Stimulated activated CD4-positive, alpha-beta T cell treated with anti-CD3 and anti-CD28 coated beads, Interleukin-2, amount 100 ng/mL, for 24 hours (primary cell): ENCODE measurements at regions not wholly inside any gene's neighbourhood (a gene's known extent, or its start where the extent isn't known, plus 50 kb on each side); places are given as distances from the start of the nearest gene placed in this dataset.
"Not testable (repeated sequence)": the region's sequence is repeated elsewhere in the genome, so short reads cannot be mapped to it uniquely, and the experiment has no call there.

Experiments used
- DNase-seq, 2 donors: peaks; one replicate each; pipeline ENCODE4 v3.0.0-alpha.2; 2020

DNA sequence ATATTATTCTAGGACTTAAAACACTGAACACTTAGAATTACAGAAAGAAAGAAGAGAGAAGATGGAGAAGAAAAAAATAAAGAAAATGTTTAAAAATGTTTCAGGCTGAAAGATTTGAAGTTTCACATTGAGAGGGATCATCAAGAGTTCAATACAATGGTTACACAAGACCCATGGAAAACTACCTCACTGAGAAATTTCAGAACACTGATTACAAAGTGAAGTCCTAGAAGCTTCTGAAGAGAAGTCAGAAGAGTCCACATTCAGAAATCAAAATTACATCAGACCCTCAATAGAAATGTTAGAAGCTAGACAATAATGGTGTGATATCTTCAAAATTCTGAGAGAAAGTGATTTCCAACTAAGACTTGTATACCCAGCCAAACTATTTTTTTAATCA is 196.1 kb downstream of the MACC1 start:
- no peak for DNase-seq

DNA sequence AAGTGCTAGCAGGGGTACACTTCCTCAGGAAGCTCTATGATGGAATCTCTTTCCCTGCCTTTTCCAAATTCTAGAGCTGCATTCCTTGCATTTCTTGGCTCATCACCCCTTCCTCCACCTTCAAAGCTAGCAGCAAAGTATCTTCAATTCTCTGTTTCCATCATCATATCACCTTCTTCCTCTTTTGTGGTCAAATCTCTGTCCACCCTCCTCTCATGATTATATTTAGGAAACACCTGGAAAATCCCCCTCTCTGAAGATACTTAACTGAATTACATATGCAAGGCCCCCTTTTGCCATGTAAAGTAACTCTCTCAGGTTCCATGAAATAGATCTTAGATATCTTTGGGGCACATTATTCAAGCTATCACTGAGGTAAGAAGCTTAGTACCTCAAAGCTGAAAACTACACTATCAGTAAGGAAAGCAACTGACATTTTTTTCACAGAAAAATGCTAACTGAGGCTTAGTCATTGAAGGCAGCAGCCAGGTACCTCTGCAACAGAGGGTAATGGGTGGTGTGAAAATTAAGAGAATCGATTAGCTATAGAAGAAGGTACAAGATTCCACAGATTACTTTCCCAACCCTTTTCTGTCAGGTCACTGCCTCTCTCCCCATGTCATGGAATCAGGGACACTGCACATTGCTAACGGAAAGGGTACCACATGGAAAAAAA is 197.3 kb downstream of the MACC1 start:
- no peak for DNase-seq

DNA sequence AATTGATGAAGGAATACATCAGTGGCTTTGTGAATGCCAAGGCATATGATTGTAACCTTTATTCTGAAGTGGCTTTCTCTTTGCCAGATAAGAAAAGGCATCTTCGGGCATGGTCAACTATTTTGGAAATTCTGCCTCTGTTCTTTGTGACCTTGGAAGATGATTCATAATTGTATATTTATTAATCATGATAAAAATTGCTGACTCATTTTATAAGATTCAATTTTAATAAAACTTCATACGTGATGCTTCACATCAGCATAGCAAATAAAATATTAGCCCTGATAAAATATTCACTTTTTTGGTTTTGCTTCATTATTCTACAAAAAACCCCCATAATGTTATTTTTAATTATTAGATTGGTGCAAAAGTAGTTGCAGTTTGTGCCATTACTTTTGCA is 200.5 kb downstream of the MACC1 start:
- no peak for DNase-seq

DNA sequence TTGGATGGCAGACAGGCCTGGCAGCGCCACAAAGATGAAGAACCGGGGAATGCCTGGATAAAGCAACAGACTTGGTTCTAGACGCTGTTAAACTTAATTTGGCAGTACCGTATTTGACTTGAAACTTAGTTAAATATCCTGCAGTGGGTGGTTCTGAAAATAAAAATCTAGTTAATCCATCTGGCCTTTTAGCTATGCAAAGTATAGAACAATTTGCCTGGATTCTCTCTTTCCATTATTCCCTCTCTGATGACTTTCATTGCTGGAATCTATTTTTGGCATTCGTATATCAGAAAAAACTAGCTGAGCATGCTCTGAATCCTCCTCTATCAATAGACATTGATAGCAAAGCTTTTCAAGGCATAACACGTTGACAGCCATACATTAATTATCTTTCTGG is 203.6 kb downstream of the MACC1 start:
- no peak for DNase-seq

DNA sequence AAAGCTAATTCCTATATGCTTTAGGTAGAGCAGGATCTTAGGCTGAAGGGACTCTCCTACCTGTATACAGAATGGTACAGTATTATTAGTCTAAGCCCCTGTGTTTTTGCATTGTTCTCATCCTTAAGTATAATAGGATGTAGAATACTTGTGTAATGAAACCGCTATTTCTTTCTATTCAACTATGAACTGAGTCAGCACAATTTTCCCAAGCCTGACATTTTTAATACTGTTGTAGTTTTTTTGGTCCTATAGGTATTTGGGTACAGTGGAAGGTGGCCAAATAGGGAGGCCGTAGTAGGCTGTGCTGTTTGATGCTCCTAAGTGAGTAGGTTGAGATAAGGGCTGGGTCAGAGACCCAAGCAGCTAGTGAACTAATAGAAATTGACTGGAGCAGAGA is 205.1 kb downstream of the MACC1 start:
- no peak for DNase-seq

DNA sequence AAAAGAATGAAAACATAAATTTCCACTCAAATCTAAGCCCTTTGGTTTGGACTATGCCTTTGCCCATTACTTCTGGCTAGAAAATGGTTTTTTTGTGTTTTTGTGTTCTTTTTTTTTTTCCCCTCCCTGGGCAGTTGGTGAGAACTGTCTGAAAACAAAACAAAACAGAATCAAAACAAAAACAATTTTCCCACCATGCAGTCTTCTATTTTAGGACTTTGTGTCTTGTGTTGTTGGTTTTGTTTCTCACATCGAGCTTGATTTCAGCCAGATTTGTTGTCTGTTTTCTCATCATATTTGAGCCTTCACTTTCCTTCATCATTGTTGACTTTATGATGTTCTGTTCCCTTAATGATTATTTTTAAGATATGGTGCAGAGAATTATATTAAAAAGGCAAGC is 206.3 kb downstream of the MACC1 start:
- no peak for DNase-seq

DNA sequence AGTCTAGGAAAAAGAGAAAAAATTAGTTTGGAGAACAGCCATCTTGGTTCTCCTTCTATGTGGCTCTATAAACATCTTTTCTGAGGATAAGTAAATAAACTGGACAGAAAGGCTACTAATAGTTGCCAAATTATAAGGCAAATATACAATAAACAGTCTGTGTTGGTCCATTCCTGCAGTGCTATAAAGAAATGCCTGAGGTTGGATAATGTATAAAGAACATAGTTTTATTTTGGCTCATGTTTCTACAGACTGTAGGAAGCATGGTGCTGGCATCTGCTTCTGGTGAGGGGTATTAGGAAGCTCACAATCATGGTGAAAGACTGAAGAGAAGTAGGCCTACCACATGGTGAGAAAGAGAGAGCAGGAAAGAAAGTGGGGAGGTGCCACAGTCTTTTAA is 209.7 kb downstream of the MACC1 start:
- DNase-seq = no peak

DNA sequence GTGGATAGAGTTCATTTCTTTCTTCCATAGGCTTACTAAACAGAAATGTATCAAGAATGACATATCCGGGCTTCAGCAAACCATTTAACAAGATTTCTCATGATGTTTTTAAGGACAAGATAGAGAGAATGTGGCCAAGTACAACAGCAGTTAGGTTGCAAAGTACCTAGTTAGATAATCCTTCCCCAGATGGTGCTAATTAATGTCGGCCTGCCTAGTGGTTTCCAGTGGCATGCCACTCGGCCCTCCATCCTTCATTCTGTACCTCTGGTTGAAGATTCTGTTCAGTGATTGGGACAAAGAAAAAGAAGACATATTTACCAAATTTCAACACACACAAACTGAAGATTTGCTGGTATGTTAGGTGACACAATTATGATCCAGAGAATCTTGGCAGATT is 212.1 kb downstream of the MACC1 start:
- no peak for DNase-seq

DNA sequence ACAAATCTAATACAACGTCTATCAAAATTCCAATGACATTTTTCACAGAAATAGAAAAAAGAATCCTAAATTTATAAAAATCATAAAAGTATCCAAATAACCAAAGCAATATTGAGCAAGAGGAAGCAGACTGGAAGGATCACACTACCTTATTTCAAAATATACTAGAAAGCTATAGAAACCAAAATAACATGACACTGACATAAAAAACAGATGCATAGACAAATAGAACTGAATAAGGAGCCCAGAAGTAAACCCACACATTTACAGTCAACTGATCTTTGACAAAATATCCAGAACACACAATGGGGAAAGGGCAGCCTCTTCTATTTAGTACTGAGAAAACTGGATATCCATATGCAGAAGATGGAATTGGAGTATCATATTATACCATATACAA is 217.5 kb downstream of the MACC1 start:
- DNase-seq = no peak

DNA sequence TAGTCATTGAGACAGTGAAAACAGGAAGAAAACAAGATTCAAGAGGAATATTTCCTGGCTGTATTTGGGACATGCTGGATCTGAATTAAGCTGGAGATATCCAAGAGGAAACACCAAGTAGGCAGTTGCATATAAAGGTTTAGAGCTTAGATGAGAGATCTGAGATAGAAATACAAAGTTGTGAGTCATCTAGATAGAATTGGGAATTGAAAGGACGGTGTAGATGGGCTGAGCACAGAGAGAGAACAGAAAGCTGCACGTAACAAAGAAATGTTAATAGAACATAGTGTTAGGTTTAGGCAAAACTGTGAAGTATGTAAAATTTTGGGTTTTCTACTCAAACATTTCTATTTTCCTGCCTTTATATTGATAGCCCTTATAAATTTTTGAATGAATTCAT is 218.5 kb upstream of the TMEM196 start:
- DNase-seq = no peak

DNA sequence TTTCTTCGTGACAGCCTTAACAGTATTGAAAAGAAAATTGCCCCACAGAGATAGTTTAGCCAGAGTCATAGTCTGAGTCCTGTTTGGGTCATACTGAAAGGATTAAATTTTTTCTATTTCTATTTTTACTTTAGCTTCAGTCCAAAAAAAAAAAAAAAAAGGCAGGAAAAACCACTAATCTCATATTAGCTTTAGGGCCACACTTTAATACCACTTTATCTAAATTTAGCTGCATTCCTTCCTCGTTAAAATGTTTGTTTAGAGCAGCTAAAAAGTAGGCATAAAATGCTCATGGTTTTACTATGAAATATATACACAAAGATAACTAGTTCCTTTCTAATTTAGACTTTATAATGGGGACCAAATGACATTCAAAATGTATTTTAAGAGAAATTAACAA is 216.5 kb upstream of the TMEM196 start:
- no peak for DNase-seq

DNA sequence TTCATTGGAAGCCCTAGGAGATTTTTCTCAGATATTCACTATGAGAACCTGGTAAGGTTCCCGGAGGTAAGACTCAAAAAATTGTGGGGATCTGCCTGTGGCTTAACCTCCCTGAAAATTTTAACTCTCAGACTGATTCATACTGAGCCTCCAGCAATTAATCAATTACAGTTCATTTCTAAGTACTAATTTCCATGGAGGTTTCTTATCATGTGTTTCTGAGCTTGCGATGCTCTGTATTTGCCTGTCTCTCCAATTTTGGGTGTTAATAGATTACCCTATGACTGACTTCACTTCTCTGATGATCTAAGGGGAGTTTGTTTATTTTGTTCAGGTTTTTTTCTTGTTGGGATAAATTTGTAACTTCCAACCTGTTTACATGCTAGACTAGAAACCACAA is 215.4 kb upstream of the TMEM196 start:
- DNase-seq = no peak

DNA sequence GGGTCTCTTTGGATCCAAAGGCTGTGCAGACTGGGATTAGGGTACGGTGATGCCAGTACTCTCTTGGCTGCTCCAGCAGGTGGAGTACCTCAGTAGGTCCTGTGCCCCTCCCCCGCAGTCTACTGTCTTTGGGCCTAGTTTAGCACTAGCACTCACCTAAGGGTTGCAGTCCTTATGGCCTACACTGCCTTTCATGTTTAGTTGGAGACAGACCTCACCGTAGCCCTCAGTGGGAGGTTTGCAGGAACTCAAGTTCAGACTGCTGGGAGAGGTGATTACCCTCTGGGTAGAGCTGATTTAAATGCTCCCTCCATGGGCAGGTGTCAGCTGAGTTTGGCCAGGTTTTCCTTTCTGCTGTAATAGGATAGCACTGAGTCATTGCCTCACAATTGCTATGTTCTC is 210.8 kb upstream of the TMEM196 start:
- DNase-seq = peak in 1 of 2 donors; percentile 3

DNA sequence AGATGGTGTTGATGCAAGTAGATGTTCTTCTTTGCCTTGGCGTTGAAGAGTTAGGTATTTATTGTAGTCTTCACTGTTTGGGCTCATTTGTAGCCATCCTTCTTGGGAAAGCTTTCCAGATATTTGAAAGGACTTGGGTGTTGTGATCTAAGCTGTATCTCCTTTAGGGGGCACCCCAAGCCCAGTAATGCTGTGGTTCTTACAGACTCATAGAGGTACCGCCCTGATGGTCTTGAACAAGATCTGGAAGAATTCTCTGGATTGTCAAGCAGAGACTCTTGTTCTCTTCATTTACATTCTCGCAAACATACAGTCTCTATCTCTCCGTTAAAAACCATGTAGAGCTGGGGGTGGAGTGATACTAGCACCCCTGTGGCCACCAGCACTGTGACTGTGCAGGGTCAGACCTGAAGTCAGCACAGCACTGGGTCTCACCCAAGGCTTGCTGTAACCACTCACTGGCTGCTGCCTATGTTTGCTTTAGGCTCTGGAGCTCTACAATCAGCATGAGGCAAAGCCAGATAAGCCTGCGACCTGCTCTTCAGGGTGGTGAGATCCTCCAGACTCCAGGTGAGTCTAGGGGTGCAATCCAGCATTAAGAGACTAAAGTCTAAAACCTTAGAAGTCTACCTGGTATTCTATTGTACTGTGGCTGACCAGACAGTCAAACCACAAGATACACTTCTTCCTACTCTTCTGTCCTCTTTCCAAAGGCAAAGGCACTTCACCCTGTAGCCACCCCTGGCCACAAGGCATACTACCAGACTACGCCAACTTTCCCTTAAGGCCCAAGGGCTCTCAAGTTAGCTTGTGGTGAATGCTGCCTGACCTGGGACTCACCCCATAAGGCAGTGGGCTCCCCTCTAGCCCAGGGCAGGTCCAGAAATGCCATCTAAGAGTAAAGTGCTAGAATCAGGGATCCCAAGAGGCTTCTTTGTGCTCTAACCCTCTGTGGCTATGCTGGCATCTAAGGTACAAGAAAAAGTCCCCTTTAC is 209.7 kb upstream of the TMEM196 start:
- DNase-seq = no peak

DNA sequence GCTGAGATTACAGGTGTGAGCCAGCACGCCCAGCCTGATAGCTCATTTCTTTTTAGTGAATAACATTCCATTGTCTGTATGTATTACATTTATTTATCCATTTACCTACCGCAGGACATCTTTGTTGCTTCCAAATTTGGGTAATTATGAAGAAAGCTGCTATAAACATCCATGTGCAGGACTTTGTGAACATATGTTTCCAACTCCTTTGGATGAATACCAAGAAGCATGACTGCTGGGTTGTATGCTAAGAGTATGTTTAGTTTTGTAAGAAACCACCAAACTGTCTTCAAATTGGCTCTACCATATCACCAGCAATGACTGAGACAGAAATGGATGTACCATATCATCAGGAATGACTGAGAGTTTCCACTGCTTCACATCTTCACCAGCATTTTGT is 200.2 kb upstream of the TMEM196 start:
- no peak for DNase-seq

DNA sequence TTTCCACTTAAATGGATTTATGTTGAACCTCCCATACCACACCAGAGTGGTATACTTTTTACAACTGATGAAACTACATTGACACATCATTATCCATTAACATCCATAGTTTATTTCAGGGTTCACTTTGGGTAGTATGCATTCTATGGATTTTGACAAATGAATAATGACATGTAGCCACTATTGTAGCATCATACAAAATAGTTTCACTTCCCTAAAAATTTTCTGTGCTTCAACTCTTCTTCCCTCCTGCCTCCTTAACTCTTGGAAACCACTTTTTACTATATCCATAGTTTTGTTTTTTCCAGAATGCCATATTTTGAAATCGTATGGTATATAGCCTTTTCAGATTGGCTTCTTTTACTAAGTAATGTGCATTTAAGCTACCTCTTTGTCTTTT is 199.5 kb upstream of the TMEM196 start:
- no peak for DNase-seq

DNA sequence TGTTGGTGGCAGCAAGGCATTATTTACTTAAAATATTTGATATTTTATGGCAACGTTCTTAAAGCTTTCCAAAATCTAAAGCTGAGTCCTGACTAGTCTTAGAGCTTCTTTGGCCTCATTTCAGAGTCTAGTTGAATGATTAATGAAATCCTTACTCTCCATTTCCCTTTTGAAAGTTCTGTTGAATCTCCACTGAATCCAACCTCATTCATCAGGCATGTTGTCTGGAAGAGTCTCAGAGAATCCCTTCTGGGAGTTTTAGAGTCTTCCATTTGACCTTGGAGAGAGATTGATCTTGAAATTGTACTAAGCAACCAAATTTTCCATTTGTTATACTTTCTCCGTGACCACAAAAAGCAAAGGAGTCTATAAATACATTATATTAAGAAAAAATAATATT is 198.5 kb upstream of the TMEM196 start:
- no peak for DNase-seq

DNA sequence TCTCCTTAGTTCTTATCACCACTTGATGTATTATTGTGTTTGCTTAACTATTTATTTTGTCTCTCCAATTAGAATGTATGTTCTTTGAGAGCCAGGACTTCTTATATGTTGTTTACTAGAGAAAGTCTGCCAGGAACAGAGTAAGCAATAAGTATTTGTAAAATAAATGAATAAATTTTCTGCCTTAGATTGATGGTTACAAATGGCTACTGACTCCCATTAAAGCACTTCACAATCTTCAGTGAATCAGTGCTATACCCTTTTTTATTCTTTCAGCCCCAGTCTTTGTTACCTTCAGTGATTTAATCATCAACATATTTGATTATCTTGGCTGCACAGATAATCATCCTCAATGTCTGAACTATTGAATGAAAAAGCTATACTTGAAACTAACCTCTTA is 197.1 kb upstream of the TMEM196 start:
- DNase-seq = no peak

DNA sequence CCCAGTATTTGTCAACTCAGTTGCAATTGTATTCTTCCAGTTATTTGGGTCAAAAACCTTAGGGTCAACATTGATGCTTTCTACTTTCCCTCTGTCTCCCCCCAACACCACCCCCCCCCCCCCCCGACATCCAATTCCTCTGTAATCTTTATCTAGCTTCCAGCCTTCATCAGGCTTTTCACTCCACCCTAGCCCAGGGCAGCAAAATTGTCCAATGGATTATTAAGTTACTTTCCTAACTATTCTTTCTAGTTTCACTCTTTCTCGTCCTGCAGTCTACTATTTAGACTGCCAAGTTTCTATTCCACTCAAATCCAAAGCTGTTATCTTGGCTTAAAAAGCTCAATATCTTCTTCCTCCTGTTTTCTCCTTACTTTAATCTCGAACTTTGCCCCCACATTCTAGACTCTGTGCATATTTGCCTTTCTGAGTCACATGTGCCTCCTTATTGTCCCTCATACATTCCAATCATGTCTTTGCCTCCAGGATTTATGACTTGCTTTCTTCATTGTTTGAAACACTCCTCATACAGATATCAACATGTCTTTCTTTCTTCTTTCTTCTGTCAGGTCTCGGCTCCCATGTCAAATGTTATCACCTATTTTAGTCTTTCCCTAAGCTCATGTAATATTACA is 196.6 kb upstream of the TMEM196 start:
- DNase-seq = no peak

DNA sequence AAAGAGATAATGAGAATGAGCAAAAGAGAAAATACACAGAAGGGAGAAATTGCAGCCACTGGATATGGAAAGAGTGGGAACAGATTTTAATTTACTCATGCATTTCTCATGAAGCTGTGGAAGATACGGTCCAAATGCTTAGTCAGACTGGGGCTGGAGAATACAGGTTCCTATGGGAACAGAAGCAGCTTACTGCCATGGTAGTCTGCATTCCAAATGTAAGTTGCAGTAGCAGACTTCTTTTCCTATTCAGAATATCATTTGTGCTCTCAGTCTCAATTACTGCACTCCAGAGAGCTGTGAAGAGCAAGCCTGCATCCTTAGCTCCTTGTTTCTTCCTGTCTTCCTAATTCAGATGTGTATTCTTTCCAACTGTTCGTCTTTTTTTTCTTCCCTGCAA is 190.8 kb upstream of the TMEM196 start:
- DNase-seq = no peak

DNA sequence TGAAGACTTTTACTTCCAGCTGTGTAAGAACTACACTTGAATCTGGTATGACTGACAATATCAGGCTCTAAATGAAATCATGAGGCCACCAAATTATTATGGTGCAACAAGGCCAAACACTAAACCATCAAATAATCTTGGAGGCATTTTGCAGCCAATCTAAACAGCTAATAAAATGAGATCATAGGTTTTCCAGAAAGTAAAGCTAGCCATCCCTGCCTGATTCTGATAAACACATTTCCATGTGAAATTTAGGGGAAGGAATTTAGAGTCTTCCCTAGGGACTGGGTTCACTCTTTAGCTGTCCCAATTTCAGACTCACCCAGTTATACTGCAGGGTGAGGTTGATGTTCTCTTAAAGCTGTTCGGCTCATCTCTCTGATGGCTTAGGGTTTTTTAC is 190.3 kb upstream of the TMEM196 start:
- no peak for DNase-seq

DNA sequence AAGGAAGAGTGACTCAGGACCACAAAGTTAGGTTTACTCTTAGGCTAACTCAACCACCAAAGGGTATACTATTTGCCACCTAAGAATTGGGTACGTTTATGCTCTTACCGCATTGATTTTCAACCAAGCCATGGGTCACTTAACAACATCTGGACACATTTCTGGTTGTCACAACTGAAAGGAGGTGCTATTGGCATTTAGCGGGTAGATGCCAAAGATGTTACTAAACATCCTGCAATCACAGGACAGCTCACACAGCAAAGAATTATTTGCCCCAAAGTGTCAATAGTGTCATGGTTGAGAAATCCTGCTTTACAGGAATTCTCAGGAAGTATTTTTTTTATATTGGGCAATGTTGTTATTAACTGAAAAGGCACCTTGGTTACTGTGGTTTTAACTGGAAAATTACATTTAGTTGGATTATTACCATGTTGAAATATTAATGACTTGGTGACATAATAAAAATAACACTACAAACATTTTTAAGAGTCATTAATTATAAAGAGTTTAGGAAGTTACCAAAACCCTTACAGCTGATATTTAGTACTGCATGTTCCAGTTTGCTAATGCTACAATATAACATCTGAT is 185.0 kb upstream of the TMEM196 start:
- DNase-seq = no peak

DNA sequence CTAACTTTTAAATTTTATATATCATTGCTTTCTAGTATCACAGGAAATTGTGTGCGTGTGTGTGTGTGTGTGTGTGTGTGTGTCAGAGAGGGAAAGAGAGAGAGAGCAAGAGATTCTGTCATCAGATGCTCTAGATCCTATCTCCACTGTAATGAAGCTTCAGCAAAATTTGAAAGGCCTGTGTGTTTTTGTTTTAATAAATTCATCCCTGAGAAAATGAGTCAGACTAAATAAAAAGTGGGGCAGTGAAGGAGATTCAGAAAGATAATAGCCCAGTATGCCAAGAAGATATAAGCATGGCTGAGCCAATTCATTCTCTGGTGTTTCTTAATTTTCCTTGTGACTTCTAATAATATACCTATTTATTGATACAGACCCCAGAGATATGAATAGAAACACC is 184.2 kb upstream of the TMEM196 start:
- DNase-seq = no peak

DNA sequence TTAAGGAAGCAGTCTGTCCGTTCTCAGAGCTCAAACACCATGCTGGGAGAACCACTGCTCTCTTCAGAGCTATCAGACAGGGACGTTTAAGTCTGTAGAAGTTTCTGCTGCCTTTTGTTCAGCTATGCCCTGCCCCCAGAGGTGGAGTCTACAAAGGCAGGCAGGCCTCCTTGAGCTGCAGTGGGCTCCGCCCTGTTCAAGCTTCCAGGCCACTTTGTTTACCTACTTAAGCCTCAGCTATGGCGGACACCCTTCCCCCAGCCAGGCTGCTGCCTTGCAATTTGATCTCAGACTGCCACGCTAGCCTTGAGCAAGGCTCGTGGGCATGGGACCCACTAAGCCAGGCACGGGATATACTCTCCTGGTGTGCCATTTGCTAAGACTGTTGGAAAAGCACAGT is 180.7 kb upstream of the TMEM196 start:
- DNase-seq = not testable (repeated sequence)
